Endothelial cell of umbilical vein (primary cell): ENCODE measurements at regions not wholly inside any gene's neighbourhood (a gene's known extent, or its start where the extent isn't known, plus 50 kb on each side); places are given as distances from the start of the nearest gene placed in this dataset.

Experiments
- BruUV-seq: library from RNA; stranded (reverse); fragments of 400-500 nt; replicated peaks from 2 replicates; lab custom pipeline; 2021; lab: Mats Ljungman, UMichigan
- CTCF ChIA-PET: fragments of 300-600, 350-600 bp; sonication (Branson Sonifier 250); formaldehyde crosslinking; loops from one replicate; lab custom pipeline; 2021; ENCODE audit warnings: antibody characterized with exemption, inconsistent platforms; lab: Charles Lee
- POLR2A ChIA-PET: fragments of 300-600, 350-600 bp; sonication (Branson Sonifier 250); formaldehyde crosslinking; loops from one replicate; lab custom pipeline; 2021; ENCODE audit warnings: antibody characterized with exemption, inconsistent platforms; lab: Charles Lee
- DNase-seq: peaks from one replicate; pipeline ENCODE4 v3.0.0-alpha.2; 2011; ENCODE audit warnings: low read depth, low spot score
- FAIRE-seq: peaks from 2 replicates; lab custom pipeline; 2011; peaks lifted over from hg19 to GRCh38; lab: Jason Lieb, UNC
- H2AFZ ChIP-seq: 2 replicates; pipeline ENCODE4 v1.6.0; 2012; ENCODE audit warnings: low read depth, low read length, control low read depth, inconsistent platforms
- H3K27ac ChIP-seq: 2 replicates; pipeline ENCODE4 v1.5.1; 2011; ENCODE audit warnings: low read depth, mild to moderate bottlenecking, control low read depth, low read length, moderate library complexity; ENCODE audit not compliant: insufficient read depth
- H3K27me3 ChIP-seq, 2 experiments: 2 replicates each; pipeline versions ENCODE4 v1.6.0 to v1.6.1; 2011; ENCODE audit warnings: low read length in 2 of 2, mixed read lengths in 1 of 2; ENCODE audit not compliant: control insufficient read depth in 2 of 2, insufficient read depth in 2 of 2
- H3K36me3 ChIP-seq, 2 experiments: 2 replicates in 1 of 2; 3 replicates in 1 of 2; pipeline ENCODE4 v1.5.1; 2011; ENCODE audit warnings: low read length in 2 of 2, mild to moderate bottlenecking in 1 of 2, moderate library complexity in 1 of 2; ENCODE audit not compliant: control insufficient read depth in 2 of 2, insufficient read depth in 2 of 2; ENCODE audit errors: extremely low read depth in 1 of 2
- H3K4me1 ChIP-seq: 3 replicates; pipeline ENCODE4 v1.5.1; 2011; ENCODE audit warnings: mild to moderate bottlenecking, low read length; ENCODE audit not compliant: control insufficient read depth, insufficient read depth; ENCODE audit errors: extremely low read depth
- H3K4me2 ChIP-seq: 2 replicates; pipeline ENCODE4 v1.6.1; 2011; ENCODE audit warnings: low read length, control low read depth, mixed read lengths; ENCODE audit not compliant: insufficient read depth
- H3K4me3 ChIP-seq, 3 experiments: fragments of 200-600 bp in 1 of 3; sonication (generic), shearing (Covaris generic) in 1 of 3; replicated peaks in 1 of 3; 2 replicates each; pipeline ENCODE4 v1.5.1; 2011 to 2016; ENCODE audit warnings: control low read depth in 3 of 3, low read length in 3 of 3, mild to moderate bottlenecking in 2 of 3, inconsistent platforms in 1 of 3, low read depth in 1 of 3, moderate library complexity in 1 of 3; ENCODE audit not compliant: insufficient read depth in 1 of 3
- H3K79me2 ChIP-seq: 2 replicates; pipeline ENCODE4 v1.6.0; 2012; ENCODE audit warnings: low read length, inconsistent platforms; ENCODE audit not compliant: control insufficient read depth, insufficient read depth
- H3K9ac ChIP-seq: replicated peaks from 2 replicates; pipeline ENCODE3; 2011; ENCODE audit warnings: low read length, control low read depth; ENCODE audit not compliant: insufficient read depth; ENCODE audit errors: extremely low read depth
- H3K9me1 ChIP-seq: replicated peaks from 3 replicates; pipeline ENCODE4 v1.6.0; 2011; ENCODE audit warnings: mild to moderate bottlenecking, low read length; ENCODE audit not compliant: control insufficient read depth, insufficient read depth; ENCODE audit errors: extremely low read depth
- H3K9me3 ChIP-seq: replicated peaks from 2 replicates; pipeline ENCODE4 v1.5.1; 2012; ENCODE audit warnings: low read length, inconsistent platforms; ENCODE audit not compliant: control insufficient read depth, insufficient read depth
- H4K20me1 ChIP-seq: replicated peaks from 2 replicates; pipeline ENCODE3; 2011; ENCODE audit warnings: mild to moderate bottlenecking, low read length; ENCODE audit not compliant: control insufficient read depth, insufficient read depth; ENCODE audit errors: extremely low read depth
- EZH2 ChIP-seq: IDR thresholded peaks from 2 replicates; pipeline ENCODE4 v1.6.1; 2012; ENCODE audit warnings: borderline replicate concordance, low read depth, mild to moderate bottlenecking, moderate library complexity, low read length, inconsistent platforms; ENCODE audit not compliant: severe bottlenecking
- FOS ChIP-seq: IDR thresholded peaks from 2 replicates; pipeline ENCODE4 v1.6.1; 2011; ENCODE audit warnings: mild to moderate bottlenecking, low read length, moderate library complexity, borderline replicate concordance; ENCODE audit not compliant: insufficient read depth
- GATA2 ChIP-seq: IDR thresholded peaks from 2 replicates; pipeline ENCODE4 v1.7.0; 2011; ENCODE audit warnings: low read depth, mild to moderate bottlenecking, moderate library complexity, mixed read lengths, low read length; ENCODE audit not compliant: insufficient read length, insufficient read depth
- MAX ChIP-seq: IDR thresholded peaks from 2 replicates; pipeline ENCODE4 v1.6.1; 2011; ENCODE audit not compliant: insufficient read depth, insufficient read length
- POLR2A ChIP-seq: IDR thresholded peaks from 2 replicates; pipeline ENCODE4 v1.6.1; 2012; ENCODE audit warnings: low read depth, mild to moderate bottlenecking, control low read depth, low read length
- POLR2AphosphoS5 ChIP-seq: IDR thresholded peaks from 2 replicates; pipeline ENCODE4 v1.6.1; 2012; ENCODE audit warnings: low read depth, mild to moderate bottlenecking, control low read depth, low read length, moderate library complexity; ENCODE audit not compliant: insufficient read depth
- dilution Hi-C: fragments of 300-500 bp; cut with MboI; formaldehyde crosslinking; loops from one replicate; pipeline ENCODE4 v1.15.0; 2019; ENCODE audit warnings: low sequenced_read_pairs; ENCODE audit not compliant: extremely low pct_ligation_motif_present
- intact Hi-C: fragments of 100-400 bp; cut with micrococcal nuclease; formaldehyde crosslinking; loops from one replicate; pipeline ENCODE4 v1.10.0; 2022

GRCh38 chr12:130027798-130028197 is 124.0 kb upstream of the TMEM132D start:
- H3K27me3 ChIP-seq = no peaks in the 10 kb centered on the region
- H3K4me2 ChIP-seq = no peak overlapping the region
- H3K27ac ChIP-seq = no peak overlapping the region
- intact Hi-C loops (loop anchor here (5.0 kb wide), 1 partner anchor 310 kb away; the partner anchor contains the start of gene PIWIL1), dilution Hi-C loops (no loop called here)
- no peaks in the 10 kb centered on the region for H4K20me1 ChIP-seq
- no peaks in the 10 kb centered on the region for H3K9me3 ChIP-seq
- H3K79me2 ChIP-seq = no peaks in the 10 kb centered on the region
- no peak overlapping the region for H3K9ac ChIP-seq
- TF ChIP-seq POLR2A = no peak
- no peak for TF ChIP-seq MAX
- TF ChIP-seq POLR2AphosphoS5 = no peak
- no peaks in the 10 kb centered on the region for H3K4me1 ChIP-seq
- no peaks in the 10 kb centered on the region for H3K36me3 ChIP-seq
- no TSS peak for BruUV-seq
- H3K4me3 ChIP-seq = no peak overlapping the region
- no peaks in the 10 kb centered on the region for H3K9me1 ChIP-seq
- no peak for DNase-seq
- POLR2A ChIA-PET = no interaction called here
- CTCF ChIA-PET = no interaction called here
- FAIRE-seq = no peak
- no peak overlapping the region for H2AFZ ChIP-seq

GRCh38 chr12:130029151-130029550 is 125.3 kb upstream of the TMEM132D start:
- dilution Hi-C loops = no loop called here
- Histone ChIP-seq H3K4me2 (no peak overlapping the region), H3K9me1 (no peaks in the 10 kb centered on the region), H3K9ac (no peak overlapping the region), H3K4me1 (no peaks in the 10 kb centered on the region), H3K27me3 (no peaks in the 10 kb centered on the region), H3K9me3 (no peaks in the 10 kb centered on the region), H4K20me1 (no peaks in the 10 kb centered on the region), H2AFZ (no peak overlapping the region), H3K79me2 (no peaks in the 10 kb centered on the region), H3K27ac (no peak overlapping the region), H3K4me3 (no peak overlapping the region), H3K36me3 (no peaks in the 10 kb centered on the region)
- DNase-seq (no peak), FAIRE-seq (no peak)
- no peak for TF ChIP-seq EZH2
- no peak for TF ChIP-seq POLR2A
- TF ChIP-seq GATA2 = no peak
- no peak for TF ChIP-seq FOS
- TF ChIP-seq POLR2AphosphoS5 = no peak
- BruUV-seq = no TSS peak
- ChIA-PET CTCF (no interaction called here), POLR2A (no interaction called here)
- intact Hi-C loops = loop anchor here (5.0 kb wide), 1 partner anchor 308 kb away; the partner anchor contains the start of gene PIWIL1
